ENCODE measurements at regions not wholly inside any gene's neighbourhood (a gene's known extent, or its start where the extent isn't known, plus 50 kb on each side); places are given as distances from the start of the nearest gene placed in this dataset.
"Not testable (repeated sequence)": the region's sequence is repeated elsewhere in the genome, so short reads cannot be mapped to it uniquely, and the experiment has no call there.

DNA sequence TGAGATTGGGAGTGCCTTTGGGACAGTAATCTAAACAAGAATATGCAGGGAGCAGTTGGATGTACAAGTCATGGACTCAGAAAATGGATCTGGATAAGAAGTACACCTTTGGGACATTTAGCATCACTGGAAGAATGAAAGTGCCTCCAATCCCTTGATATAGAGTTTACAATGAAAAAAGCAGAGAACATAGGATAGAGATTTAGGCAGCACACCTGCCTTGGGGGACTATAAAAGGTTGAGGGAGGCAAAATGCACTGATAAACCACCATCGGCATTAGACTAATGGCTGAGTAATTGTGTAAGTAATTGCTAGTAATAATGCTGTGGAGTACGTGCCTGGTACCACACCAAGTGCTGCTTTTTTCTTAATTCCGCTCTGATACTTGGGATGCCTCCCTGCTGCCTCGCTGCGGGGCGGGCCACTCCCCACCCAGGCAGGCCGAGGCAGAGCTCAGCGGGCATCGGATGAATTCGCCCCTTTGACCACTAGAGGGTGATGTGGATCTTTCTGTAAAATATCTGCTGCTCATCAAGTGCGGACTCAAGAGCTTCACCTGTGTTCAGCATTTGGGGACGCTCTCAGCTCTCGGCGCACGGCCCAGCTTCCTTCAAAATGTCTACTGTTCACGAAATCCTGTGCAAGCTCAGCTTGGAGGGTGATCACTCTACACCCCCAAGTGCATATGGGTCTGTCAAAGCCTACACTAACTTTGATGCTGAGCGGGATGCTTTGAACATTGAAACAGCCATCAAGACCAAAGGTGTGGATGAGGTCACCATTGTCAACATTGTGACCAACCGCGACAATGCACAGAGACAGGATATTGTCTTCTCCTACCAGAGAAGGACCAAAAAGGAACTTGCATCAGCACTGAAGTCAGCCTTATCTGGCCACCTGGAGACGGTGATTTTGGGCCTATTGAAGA is 99.9 kb downstream of the ANKRD18B start:
- DNase-seq (ENCODE audit: low spot score) = peak; percentile 78
- Histone ChIP-seq H3K9ac (ENCODE audit: low read depth in 1 of 2, low read length in 2 of 2) (no peak overlapping the region), H3K27ac (ENCODE audit: low read depth in 1 of 2, low read length in 2 of 2) (no peak overlapping the region), H3K4me3 (ENCODE audit: low read depth in 1 of 3, low read length in 3 of 3) (no peak overlapping the region), H3K36me3 (ENCODE audit: control insufficient read depth in 4 of 4, insufficient read depth in 3 of 4, low read depth in 1 of 4, low read length in 3 of 4) (no peaks in the 10 kb centered on the region), H3K9me3 (ENCODE audit: control insufficient read depth in 4 of 4, low read length in 3 of 4) (no peaks in the 10 kb centered on the region), H3K27me3 (ENCODE audit: control insufficient read depth in 4 of 4, insufficient read depth in 4 of 4, low read length in 3 of 4) (peaks cover 0 to 2% (median 0%) of the 10 kb centered on the region in 4 donors), H3K4me1 (ENCODE audit: control insufficient read depth in 4 of 4, insufficient read depth in 4 of 4, low read length in 3 of 4) (no peaks in the 10 kb centered on the region)
- TF ChIP-seq, protein P1, sequence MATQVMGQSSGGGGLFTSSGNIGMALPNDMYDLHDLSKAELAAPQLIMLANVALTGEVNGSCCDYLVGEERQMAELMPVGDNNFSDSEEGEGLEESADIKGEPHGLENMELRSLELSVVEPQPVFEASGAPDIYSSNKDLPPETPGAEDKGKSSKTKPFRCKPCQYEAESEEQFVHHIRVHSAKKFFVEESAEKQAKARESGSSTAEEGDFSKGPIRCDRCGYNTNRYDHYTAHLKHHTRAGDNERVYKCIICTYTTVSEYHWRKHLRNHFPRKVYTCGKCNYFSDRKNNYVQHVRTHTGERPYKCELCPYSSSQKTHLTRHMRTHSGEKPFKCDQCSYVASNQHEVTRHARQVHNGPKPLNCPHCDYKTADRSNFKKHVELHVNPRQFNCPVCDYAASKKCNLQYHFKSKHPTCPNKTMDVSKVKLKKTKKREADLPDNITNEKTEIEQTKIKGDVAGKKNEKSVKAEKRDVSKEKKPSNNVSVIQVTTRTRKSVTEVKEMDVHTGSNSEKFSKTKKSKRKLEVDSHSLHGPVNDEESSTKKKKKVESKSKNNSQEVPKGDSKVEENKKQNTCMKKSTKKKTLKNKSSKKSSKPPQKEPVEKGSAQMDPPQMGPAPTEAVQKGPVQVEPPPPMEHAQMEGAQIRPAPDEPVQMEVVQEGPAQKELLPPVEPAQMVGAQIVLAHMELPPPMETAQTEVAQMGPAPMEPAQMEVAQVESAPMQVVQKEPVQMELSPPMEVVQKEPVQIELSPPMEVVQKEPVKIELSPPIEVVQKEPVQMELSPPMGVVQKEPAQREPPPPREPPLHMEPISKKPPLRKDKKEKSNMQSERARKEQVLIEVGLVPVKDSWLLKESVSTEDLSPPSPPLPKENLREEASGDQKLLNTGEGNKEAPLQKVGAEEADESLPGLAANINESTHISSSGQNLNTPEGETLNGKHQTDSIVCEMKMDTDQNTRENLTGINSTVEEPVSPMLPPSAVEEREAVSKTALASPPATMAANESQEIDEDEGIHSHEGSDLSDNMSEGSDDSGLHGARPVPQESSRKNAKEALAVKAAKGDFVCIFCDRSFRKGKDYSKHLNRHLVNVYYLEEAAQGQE (IDR thresholded peaks at IDR 0.05) = no peak
- no peak for TF ChIP-seq NR2F2 (IDR thresholded peaks at IDR 0.05)
- peak; percentile 87 to 93 for TF ChIP-seq RAD21 (IDR thresholded peaks at IDR 0.05)
- TF ChIP-seq, protein P2, sequence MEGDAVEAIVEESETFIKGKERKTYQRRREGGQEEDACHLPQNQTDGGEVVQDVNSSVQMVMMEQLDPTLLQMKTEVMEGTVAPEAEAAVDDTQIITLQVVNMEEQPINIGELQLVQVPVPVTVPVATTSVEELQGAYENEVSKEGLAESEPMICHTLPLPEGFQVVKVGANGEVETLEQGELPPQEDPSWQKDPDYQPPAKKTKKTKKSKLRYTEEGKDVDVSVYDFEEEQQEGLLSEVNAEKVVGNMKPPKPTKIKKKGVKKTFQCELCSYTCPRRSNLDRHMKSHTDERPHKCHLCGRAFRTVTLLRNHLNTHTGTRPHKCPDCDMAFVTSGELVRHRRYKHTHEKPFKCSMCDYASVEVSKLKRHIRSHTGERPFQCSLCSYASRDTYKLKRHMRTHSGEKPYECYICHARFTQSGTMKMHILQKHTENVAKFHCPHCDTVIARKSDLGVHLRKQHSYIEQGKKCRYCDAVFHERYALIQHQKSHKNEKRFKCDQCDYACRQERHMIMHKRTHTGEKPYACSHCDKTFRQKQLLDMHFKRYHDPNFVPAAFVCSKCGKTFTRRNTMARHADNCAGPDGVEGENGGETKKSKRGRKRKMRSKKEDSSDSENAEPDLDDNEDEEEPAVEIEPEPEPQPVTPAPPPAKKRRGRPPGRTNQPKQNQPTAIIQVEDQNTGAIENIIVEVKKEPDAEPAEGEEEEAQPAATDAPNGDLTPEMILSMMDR (IDR thresholded peaks at IDR 0.05; ENCODE audit: low read depth, low read length, missing input control) = peak; percentile 84
- 17% methylated on average over 20 of the region's 20 CpGs for WGBS

- DNase-seq (ENCODE audit: low spot score); H3K36me3 ChIP-seq (ENCODE audit: control insufficient read depth in 4 of 4, insufficient read depth in 3 of 4, low read depth in 1 of 4, low read length in 3 of 4); H3K9me3 ChIP-seq (ENCODE audit: control insufficient read depth in 4 of 4, low read length in 3 of 4); H3K4me3 ChIP-seq (ENCODE audit: low read depth in 1 of 3, low read length in 3 of 3); H3K27ac ChIP-seq (ENCODE audit: low read depth in 1 of 2, low read length in 2 of 2); H3K27me3 ChIP-seq (ENCODE audit: control insufficient read depth in 4 of 4, insufficient read depth in 4 of 4, low read length in 3 of 4); H3K9ac ChIP-seq (ENCODE audit: low read depth in 1 of 2, low read length in 2 of 2); H3K4me1 ChIP-seq (ENCODE audit: control insufficient read depth in 4 of 4, insufficient read depth in 4 of 4, low read length in 3 of 4): not testable (repeated sequence)
- WGBS = 85% methylated on average over 1 of the region's 1 CpG
These were observed 104.3 kb downstream of the ANKRD18B start for GRCh38 chr9:33628318-33628717.

DNA sequence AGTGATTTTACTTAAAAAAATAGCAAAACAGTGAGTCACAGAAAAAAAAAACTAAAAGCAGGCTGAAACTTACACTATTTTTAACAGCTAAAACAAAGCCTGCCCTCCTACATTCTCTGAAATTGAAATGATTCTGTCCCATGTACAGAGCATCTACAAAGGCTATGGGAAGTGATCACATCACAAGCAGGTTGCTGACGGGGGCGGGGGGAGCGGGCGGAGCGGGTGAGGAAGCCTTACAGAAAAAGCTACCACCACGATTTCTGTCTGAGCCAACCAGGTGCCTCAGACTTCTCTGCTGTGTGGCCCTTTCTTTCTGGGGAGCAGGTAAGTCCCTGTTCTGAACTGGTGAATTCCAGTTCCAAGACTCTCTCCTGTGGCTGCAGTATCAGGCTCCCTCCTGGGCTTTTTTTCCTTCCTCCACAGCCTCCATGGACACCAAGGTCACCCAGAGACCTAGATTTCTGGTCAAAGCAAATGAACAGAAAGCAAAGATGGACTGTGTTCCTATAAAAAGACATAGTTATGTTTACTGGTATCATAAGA is 104.9 kb downstream of the ANKRD18B start:
- Histone ChIP-seq H3K27ac (ENCODE audit: low read depth in 1 of 2, low read length in 2 of 2) (no peak overlapping the region), H3K9me3 (ENCODE audit: control insufficient read depth in 4 of 4, low read length in 3 of 4) (no peaks in the 10 kb centered on the region), H3K36me3 (ENCODE audit: control insufficient read depth in 4 of 4, insufficient read depth in 3 of 4, low read depth in 1 of 4, low read length in 3 of 4) (no peaks in the 10 kb centered on the region), H3K4me3 (ENCODE audit: low read depth in 1 of 3, low read length in 3 of 3) (no peak overlapping the region), H3K9ac (ENCODE audit: low read depth in 1 of 2, low read length in 2 of 2) (peak overlapping the region in 1 of 2 donors; percentile 27), H3K27me3 (ENCODE audit: control insufficient read depth in 4 of 4, insufficient read depth in 4 of 4, low read length in 3 of 4) (peaks cover 0 to 3% (median 0%) of the 10 kb centered on the region in 4 donors), H3K4me1 (ENCODE audit: control insufficient read depth in 4 of 4, insufficient read depth in 4 of 4, low read length in 3 of 4) (no peaks in the 10 kb centered on the region)
- 62% methylated on average over 6 of the region's 6 CpGs for WGBS
- TF ChIP-seq SP1 (IDR thresholded peaks at IDR 0.05) = no peak
- TF ChIP-seq, protein P2 (IDR thresholded peaks at IDR 0.05; ENCODE audit: low read depth, low read length, missing input control) = no peak
- no peak for DNase-seq (ENCODE audit: low spot score)
